OCI-LY3 (cell line): ENCODE measurements at regions not wholly inside any gene's neighbourhood (a gene's known extent, or its start where the extent isn't known, plus 50 kb on each side); places are given as distances from the start of the nearest gene placed in this dataset.

Experiments used
- EZH2phosphoT487 ChIP-seq: fragments of 200-600 bp; shearing (Covaris generic); IDR thresholded peaks from 2 replicates; pipeline ENCODE4 v1.6.1; 2018; ENCODE audit warnings: antibody characterized with exemption, mixed run types, low read depth
- TF ChIP-seq, protein P1 (sequence below): fragments of 200-600, 300-600 bp; sonication (generic); IDR thresholded peaks from 2 replicates; pipeline ENCODE4 v1.5.1; 2014; ENCODE audit warnings: antibody characterized with exemption, low read length, low read depth

- TF ChIP-seq, protein P1, sequence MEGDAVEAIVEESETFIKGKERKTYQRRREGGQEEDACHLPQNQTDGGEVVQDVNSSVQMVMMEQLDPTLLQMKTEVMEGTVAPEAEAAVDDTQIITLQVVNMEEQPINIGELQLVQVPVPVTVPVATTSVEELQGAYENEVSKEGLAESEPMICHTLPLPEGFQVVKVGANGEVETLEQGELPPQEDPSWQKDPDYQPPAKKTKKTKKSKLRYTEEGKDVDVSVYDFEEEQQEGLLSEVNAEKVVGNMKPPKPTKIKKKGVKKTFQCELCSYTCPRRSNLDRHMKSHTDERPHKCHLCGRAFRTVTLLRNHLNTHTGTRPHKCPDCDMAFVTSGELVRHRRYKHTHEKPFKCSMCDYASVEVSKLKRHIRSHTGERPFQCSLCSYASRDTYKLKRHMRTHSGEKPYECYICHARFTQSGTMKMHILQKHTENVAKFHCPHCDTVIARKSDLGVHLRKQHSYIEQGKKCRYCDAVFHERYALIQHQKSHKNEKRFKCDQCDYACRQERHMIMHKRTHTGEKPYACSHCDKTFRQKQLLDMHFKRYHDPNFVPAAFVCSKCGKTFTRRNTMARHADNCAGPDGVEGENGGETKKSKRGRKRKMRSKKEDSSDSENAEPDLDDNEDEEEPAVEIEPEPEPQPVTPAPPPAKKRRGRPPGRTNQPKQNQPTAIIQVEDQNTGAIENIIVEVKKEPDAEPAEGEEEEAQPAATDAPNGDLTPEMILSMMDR, result no peak
- TF ChIP-seq EZH2phosphoT487, result no peak
Observed at GRCh38 chr1:244326757-244327156, 125.0 kb downstream of the ADSS2 start.
